ENCODE measurements at regions not wholly inside any gene's neighbourhood (a gene's known extent, or its start where the extent isn't known, plus 50 kb on each side); places are given as distances from the start of the nearest gene placed in this dataset.

- no peak for DNase-seq (ENCODE audit: extremely low read depth in 1 of 2, low read depth in 1 of 2)
Observed at GRCh38 chr12:76259660-76260389, 88.4 kb downstream of the BBS10 start.

GRCh38 chr12:76259106-76259505, 89.1 kb downstream of the BBS10 start:
- no peak for DNase-seq (ENCODE audit: extremely low read depth in 1 of 2, low read depth in 1 of 2)

- DNase-seq (ENCODE audit: extremely low read depth in 1 of 2, low read depth in 1 of 2): no peak
Observed at GRCh38 chr12:76256904-76257303, 91.3 kb downstream of the BBS10 start.

GRCh38 chr12:76256321-76256720, 91.9 kb downstream of the BBS10 start:
- DNase-seq (ENCODE audit: extremely low read depth in 1 of 2, low read depth in 1 of 2): no peak

GRCh38 chr12:76255692-76256091, 92.5 kb downstream of the BBS10 start:
- no peak for DNase-seq (ENCODE audit: extremely low read depth in 1 of 2, low read depth in 1 of 2)

- DNase-seq (ENCODE audit: extremely low read depth in 1 of 2, low read depth in 1 of 2): no peak
Observed at GRCh38 chr12:76255281-76255680, 92.9 kb downstream of the BBS10 start.

- DNase-seq (ENCODE audit: extremely low read depth in 1 of 2, low read depth in 1 of 2): no peak
Observed at GRCh38 chr12:76252031-76252430, 96.2 kb downstream of the BBS10 start.

GRCh38 chr12:76250256-76250655, 98.0 kb downstream of the BBS10 start:
- DNase-seq (ENCODE audit: extremely low read depth in 1 of 2, low read depth in 1 of 2): no peak

GRCh38 chr12:76249501-76249900, 98.7 kb downstream of the BBS10 start:
- no peak for DNase-seq (ENCODE audit: extremely low read depth in 1 of 2, low read depth in 1 of 2)

- DNase-seq (ENCODE audit: extremely low read depth in 1 of 2, low read depth in 1 of 2): no peak
Observed at GRCh38 chr12:76247992-76248391, 100.2 kb downstream of the BBS10 start.

- no peak for DNase-seq (ENCODE audit: extremely low read depth in 1 of 2, low read depth in 1 of 2)
Observed at GRCh38 chr12:76247026-76247646, 101.1 kb downstream of the BBS10 start.

- no peak for DNase-seq (ENCODE audit: extremely low read depth in 1 of 2, low read depth in 1 of 2)
Observed at GRCh38 chr12:76246611-76247010, 101.6 kb downstream of the BBS10 start.

GRCh38 chr12:76244300-76244699, 103.9 kb downstream of the BBS10 start:
- DNase-seq (ENCODE audit: extremely low read depth in 1 of 2, low read depth in 1 of 2): no peak

GRCh38 chr12:76242813-76243550, 105.2 kb downstream of the BBS10 start:
- DNase-seq (ENCODE audit: extremely low read depth in 1 of 2, low read depth in 1 of 2): no peak

- DNase-seq (ENCODE audit: extremely low read depth in 1 of 2, low read depth in 1 of 2): no peak
Observed at GRCh38 chr12:76241371-76241770, 106.8 kb downstream of the BBS10 start.

GRCh38 chr12:76240281-76240680, 107.9 kb downstream of the BBS10 start:
- DNase-seq (ENCODE audit: extremely low read depth in 1 of 2, low read depth in 1 of 2): no peak

GRCh38 chr12:76238688-76239087, 109.5 kb downstream of the BBS10 start:
- DNase-seq (ENCODE audit: extremely low read depth in 1 of 2, low read depth in 1 of 2): no peak

GRCh38 chr12:76237086-76237701, 111.0 kb downstream of the BBS10 start:
- no peak for DNase-seq (ENCODE audit: extremely low read depth in 1 of 2, low read depth in 1 of 2)

- DNase-seq (ENCODE audit: extremely low read depth in 1 of 2, low read depth in 1 of 2): no peak
Observed at GRCh38 chr12:76236640-76237039, 111.6 kb downstream of the BBS10 start.

GRCh38 chr12:76234741-76235140, 113.5 kb downstream of the BBS10 start:
- DNase-seq (ENCODE audit: extremely low read depth in 1 of 2, low read depth in 1 of 2): no peak

GRCh38 chr12:76232013-76232412, 116.2 kb downstream of the BBS10 start:
- no peak for DNase-seq (ENCODE audit: extremely low read depth in 1 of 2, low read depth in 1 of 2)

GRCh38 chr12:76226956-76227355, 121.3 kb downstream of the BBS10 start:
- no peak for DNase-seq (ENCODE audit: extremely low read depth in 1 of 2, low read depth in 1 of 2)

Measured in activated CD8-positive, alpha-beta memory T cell treated with anti-CD3 and anti-CD28 coated beads for 1 hour (primary cell).